ENCODE measurements at regions not wholly inside any gene's neighbourhood (a gene's known extent, or its start where the extent isn't known, plus 50 kb on each side); places are given as distances from the start of the nearest gene placed in this dataset.

DNA sequence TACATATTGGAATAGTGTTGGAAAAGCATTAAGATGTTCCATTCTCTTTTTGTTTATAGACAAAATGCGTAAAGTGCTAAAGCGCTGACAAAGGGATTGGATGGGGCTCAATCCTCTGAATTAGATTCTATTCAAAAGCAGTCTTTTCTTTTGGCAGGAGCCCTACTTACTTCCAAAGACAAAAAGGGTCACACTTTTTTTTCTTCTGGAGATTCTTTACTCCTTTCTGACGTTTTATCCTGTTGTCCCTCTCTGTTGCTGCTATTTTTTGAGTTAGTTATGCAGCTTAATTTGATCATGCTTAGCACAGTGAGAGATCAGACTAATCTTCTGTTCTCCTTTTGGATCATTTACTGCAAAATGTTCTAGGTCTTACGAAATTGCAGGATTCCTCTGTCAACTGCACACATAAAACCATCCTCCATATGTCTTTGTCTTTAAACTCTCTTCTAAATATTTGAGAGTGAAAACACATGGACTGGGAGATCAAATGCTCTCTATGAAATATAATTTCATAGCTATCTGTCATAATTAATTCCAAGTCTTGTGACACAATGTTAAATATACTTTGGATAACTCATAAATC lies 656.4 kb upstream of the ADGRL2 start:
- no peak for DNase-seq
- Histone ChIP-seq H3K27me3 (no peaks in the 10 kb centered on the region), H3K9me3 (no peaks in the 10 kb centered on the region), H3K36me3 (ENCODE audit: low read depth, missing control alignments) (no peaks in the 10 kb centered on the region), H3K27ac (no peak overlapping the region), H3K4me3 (no peak overlapping the region), H3K4me1 (no peaks in the 10 kb centered on the region)
- no peak for TF ChIP-seq POLR2A (IDR thresholded peaks at IDR 0.05)
- TF ChIP-seq, protein P1, sequence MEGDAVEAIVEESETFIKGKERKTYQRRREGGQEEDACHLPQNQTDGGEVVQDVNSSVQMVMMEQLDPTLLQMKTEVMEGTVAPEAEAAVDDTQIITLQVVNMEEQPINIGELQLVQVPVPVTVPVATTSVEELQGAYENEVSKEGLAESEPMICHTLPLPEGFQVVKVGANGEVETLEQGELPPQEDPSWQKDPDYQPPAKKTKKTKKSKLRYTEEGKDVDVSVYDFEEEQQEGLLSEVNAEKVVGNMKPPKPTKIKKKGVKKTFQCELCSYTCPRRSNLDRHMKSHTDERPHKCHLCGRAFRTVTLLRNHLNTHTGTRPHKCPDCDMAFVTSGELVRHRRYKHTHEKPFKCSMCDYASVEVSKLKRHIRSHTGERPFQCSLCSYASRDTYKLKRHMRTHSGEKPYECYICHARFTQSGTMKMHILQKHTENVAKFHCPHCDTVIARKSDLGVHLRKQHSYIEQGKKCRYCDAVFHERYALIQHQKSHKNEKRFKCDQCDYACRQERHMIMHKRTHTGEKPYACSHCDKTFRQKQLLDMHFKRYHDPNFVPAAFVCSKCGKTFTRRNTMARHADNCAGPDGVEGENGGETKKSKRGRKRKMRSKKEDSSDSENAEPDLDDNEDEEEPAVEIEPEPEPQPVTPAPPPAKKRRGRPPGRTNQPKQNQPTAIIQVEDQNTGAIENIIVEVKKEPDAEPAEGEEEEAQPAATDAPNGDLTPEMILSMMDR (IDR thresholded peaks at IDR 0.05) = no peak
- WGBS, 2 donors = 66 to 87% methylated on average over 4 of the region's 4 CpGs
- intact Hi-C loops (cut with DNase I; ENCODE audit: low total_unique reads) = no loop called here

DNA sequence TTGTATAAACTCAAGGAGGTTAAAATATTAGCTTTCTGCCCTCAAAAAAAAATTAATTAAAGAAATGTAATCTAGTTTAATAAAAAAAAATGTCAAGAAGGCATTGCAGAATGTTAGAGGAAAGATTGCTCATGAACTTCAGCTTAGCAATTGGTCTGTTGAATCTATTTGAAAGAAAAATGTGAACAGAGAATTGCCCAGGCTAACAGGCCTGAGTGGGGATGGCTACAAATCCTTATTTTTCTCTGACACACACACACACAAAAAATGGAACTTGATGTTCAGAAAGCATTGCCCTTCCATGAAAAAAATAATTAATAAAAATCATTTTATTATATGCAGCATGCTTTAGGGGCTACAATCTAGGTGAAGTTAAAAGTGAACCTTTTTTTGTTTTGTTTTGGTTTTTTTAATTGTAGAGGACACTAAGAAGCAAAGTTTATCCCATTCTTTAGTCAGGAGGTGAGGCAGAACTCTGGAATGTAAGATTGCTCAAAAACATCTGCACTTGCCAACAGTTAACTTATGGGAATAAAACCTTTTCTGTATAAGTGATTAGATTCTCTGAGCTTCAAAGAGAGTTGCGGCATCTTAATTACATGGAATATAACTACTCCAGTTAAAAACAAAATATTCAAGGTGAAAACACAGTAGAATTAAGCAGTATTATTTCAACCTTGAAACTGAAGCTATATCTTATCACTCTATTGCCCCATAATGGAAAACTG lies 658.5 kb upstream of the ADGRL2 start:
- 86 to 87% methylated on average over 1 of the region's 1 CpG for WGBS, 2 donors
- no peak overlapping the region for H3K27ac ChIP-seq

DNA sequence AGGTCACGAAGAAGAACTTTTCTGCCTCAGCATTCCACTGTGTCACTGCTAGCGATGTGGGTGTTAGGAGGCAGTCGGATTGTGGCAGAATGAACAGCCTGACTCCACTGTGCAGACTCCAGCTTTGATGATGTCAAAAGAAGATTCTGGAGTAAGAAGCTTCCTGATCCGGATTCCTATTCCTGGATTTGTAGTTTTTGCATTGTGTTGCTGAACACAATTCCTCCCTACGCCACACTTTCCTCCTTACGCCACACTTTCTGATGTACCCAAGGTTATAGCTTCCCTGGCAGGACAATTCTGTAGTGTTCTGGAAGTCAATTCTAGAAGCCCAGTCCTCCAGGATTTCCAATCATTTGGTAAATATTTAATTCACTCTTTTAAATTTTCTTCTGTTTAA lies 665.2 kb upstream of the ADGRL2 start:
- H3K4me3 ChIP-seq = no peak overlapping the region
- no peaks in the 10 kb centered on the region for H3K4me1 ChIP-seq
- no peak for TF ChIP-seq POLR2A (IDR thresholded peaks at IDR 0.05)
- TF ChIP-seq, protein P1 (IDR thresholded peaks at IDR 0.05) = no peak
- intact Hi-C loops (cut with DNase I; ENCODE audit: low total_unique reads) = no loop called here
- no peak overlapping the region for H3K27ac ChIP-seq
- no peaks in the 10 kb centered on the region for H3K9me3 ChIP-seq
- no peaks in the 10 kb centered on the region for H3K27me3 ChIP-seq
- 86 to 89% methylated on average over 6 of the region's 6 CpGs for WGBS, 2 donors
- no peak for DNase-seq
- H3K36me3 ChIP-seq (ENCODE audit: low read depth, missing control alignments) = no peaks in the 10 kb centered on the region

More for the DNA sequence above, 658.5 kb upstream of the ADGRL2 start:
- Histone ChIP-seq H3K4me1 (no peaks in the 10 kb centered on the region), H3K36me3 (ENCODE audit: low read depth, missing control alignments) (no peaks in the 10 kb centered on the region), H3K9me3 (no peaks in the 10 kb centered on the region), H3K27me3 (no peaks in the 10 kb centered on the region), H3K4me3 (no peak overlapping the region)
- no peak for TF ChIP-seq POLR2A (IDR thresholded peaks at IDR 0.05)
- TF ChIP-seq, protein P1 (IDR thresholded peaks at IDR 0.05) = no peak
- intact Hi-C loops (cut with DNase I; ENCODE audit: low total_unique reads) = no loop called here
- DNase-seq = no peak

DNA sequence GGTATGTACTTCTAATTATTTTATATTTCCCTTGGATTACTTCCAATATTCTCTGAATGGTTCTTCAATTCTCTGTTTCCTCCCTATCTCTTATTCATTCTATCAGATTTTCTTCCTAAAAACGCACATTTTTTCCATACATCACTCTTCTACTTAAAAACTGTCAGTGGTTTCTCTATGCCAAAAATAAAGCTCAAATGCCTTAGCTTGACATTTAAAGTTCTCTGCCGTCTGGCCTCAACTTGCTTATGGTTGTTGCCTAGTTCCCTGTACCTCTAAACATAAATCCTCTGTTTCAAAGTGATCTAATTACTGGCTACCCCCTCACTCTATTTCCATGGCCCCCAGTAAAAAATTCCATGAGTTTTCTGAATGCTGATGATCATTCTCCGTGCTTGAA lies 671.0 kb upstream of the ADGRL2 start:
- no peaks in the 10 kb centered on the region for H3K36me3 ChIP-seq (ENCODE audit: low read depth, missing control alignments)
- DNase-seq = no peak
- no peak overlapping the region for H3K4me3 ChIP-seq
- intact Hi-C loops (cut with DNase I; ENCODE audit: low total_unique reads) = no loop called here
- H3K4me1 ChIP-seq = no peaks in the 10 kb centered on the region
- TF ChIP-seq, protein P1 (IDR thresholded peaks at IDR 0.05) = no peak
- no peak for TF ChIP-seq POLR2A (IDR thresholded peaks at IDR 0.05)
- no peaks in the 10 kb centered on the region for H3K27me3 ChIP-seq
- no peak overlapping the region for H3K27ac ChIP-seq
- H3K9me3 ChIP-seq = no peaks in the 10 kb centered on the region
- 76 to 79% methylated on average over 3 of the region's 3 CpGs for WGBS, 2 donors

DNA sequence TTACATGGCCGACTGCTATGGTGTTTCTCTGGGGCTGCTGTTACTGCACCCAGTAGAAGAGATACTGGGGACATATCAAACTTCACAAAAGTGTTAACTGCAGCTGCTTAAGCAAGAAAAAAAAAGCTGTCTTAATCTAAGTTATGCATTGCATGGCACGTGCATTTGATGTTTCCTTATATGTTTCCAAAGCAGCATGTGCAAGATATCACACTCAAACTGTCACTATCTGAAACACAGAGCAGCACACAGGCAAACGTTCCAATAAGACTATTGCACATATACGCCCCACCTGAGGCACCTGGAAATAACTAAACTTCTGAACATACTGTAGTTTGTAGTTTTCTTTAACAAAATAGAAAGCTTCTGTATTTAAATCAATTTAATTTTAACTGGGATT lies 671.4 kb upstream of the ADGRL2 start:
- Histone ChIP-seq H3K27ac (no peak overlapping the region), H3K4me1 (no peaks in the 10 kb centered on the region), H3K4me3 (no peak overlapping the region), H3K9me3 (no peaks in the 10 kb centered on the region), H3K27me3 (no peaks in the 10 kb centered on the region), H3K36me3 (ENCODE audit: low read depth, missing control alignments) (no peaks in the 10 kb centered on the region)
- no peak for TF ChIP-seq POLR2A (IDR thresholded peaks at IDR 0.05)
- TF ChIP-seq, protein P1 (IDR thresholded peaks at IDR 0.05) = no peak
- WGBS, 2 donors = 66 to 75% methylated on average over 4 of the region's 4 CpGs
- intact Hi-C loops (cut with DNase I; ENCODE audit: low total_unique reads) = no loop called here
- no peak for DNase-seq
